Ovary (tissue), 3 donors: ENCODE measurements at regions not wholly inside any gene's neighbourhood (a gene's known extent, or its start where the extent isn't known, plus 50 kb on each side); places are given as distances from the start of the nearest gene placed in this dataset.
"Not testable (repeated sequence)": the region's sequence is repeated elsewhere in the genome, so short reads cannot be mapped to it uniquely, and the experiment has no call there.

Experiments
- CTCF ChIP-seq, 3 donors: fragments of 450-650 bp in 2 of 3; fragments of 200-600 bp in 1 of 3; IDR thresholded peaks; one replicate each; pipeline versions ENCODE4 v1.5.1 to v1.8.0; 2016 to 2022; ENCODE audit warnings: antibody characterized with exemption in 3 of 3, mild to moderate bottlenecking in 1 of 3
- EP300 ChIP-seq: sonication (generic); formaldehyde crosslinking; IDR thresholded peaks from one replicate; pipeline ENCODE4 v1.6.1; 2017; ENCODE audit warnings: antibody characterized with exemption
- POLR2A ChIP-seq: fragments of 450-650 bp; IDR thresholded peaks from one replicate; pipeline ENCODE4 v1.6.1; 2017; ENCODE audit warnings: antibody characterized with exemption, mild to moderate bottlenecking, moderate library complexity
- donor health status: DM: no; HTN: no; CAD: no.

GRCh38 chr1:166695834-166696233 is 143.4 kb upstream of the POGK start:
- not testable (repeated sequence) for TF ChIP-seq CTCF (IDR thresholded peaks at IDR 0.05); POLR2A; EP300
